Prostate gland (tissue), 2 donors: ENCODE measurements at regions not wholly inside any gene's neighbourhood (a gene's known extent, or its start where the extent isn't known, plus 50 kb on each side); places are given as distances from the start of the nearest gene placed in this dataset.
"Not testable (repeated sequence)": the region's sequence is repeated elsewhere in the genome, so short reads cannot be mapped to it uniquely, and the experiment has no call there.

Experiments used
- POLR2A ChIP-seq: fragments of 450-650 bp; IDR thresholded peaks from one replicate; pipeline ENCODE4 v1.6.1; 2016; ENCODE audit warnings: antibody characterized with exemption, mild to moderate bottlenecking
- POLR2AphosphoS5 ChIP-seq: sonication (generic); formaldehyde crosslinking; IDR thresholded peaks from one replicate; pipeline ENCODE4 v1.6.1; 2017; ENCODE audit warnings: antibody characterized with exemption
- TF ChIP-seq, protein P1 (sequence below), 4 experiments: fragments of 200-600 bp in 2 of 4; fragments of 450-650 bp in 2 of 4; sonication (generic) in 2 of 4; IDR thresholded peaks; 1 replicate in 3 of 4; 2 replicates in 1 of 4; pipeline ENCODE4 v1.5.1; 2016 to 2019; ENCODE audit warnings: antibody characterized with exemption in 4 of 4, mild to moderate bottlenecking in 2 of 4, moderate library complexity in 2 of 4

- not testable (repeated sequence) for TF ChIP-seq POLR2AphosphoS5, POLR2A
- TF ChIP-seq, protein P1, sequence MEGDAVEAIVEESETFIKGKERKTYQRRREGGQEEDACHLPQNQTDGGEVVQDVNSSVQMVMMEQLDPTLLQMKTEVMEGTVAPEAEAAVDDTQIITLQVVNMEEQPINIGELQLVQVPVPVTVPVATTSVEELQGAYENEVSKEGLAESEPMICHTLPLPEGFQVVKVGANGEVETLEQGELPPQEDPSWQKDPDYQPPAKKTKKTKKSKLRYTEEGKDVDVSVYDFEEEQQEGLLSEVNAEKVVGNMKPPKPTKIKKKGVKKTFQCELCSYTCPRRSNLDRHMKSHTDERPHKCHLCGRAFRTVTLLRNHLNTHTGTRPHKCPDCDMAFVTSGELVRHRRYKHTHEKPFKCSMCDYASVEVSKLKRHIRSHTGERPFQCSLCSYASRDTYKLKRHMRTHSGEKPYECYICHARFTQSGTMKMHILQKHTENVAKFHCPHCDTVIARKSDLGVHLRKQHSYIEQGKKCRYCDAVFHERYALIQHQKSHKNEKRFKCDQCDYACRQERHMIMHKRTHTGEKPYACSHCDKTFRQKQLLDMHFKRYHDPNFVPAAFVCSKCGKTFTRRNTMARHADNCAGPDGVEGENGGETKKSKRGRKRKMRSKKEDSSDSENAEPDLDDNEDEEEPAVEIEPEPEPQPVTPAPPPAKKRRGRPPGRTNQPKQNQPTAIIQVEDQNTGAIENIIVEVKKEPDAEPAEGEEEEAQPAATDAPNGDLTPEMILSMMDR (IDR thresholded peaks at IDR 0.05) = not testable (repeated sequence)
These were observed 520.7 kb upstream of the RORB start for GRCh38 chr9:73976424-73976823.
